Loucy (cell line): ENCODE measurements at regions not wholly inside any gene's neighbourhood (a gene's known extent, or its start where the extent isn't known, plus 50 kb on each side); places are given as distances from the start of the nearest gene placed in this dataset.

Experiments used
- H2AFZ ChIP-seq: fragments of 200-600 bp; sonication (generic); 2 replicates; pipeline ENCODE4 v1.6.0; 2016; ENCODE audit warnings: antibody characterized with exemption, mild to moderate bottlenecking, low read length, moderate library complexity
- H3F3A ChIP-seq: fragments of 200-600 bp; 2 replicates; pipeline ENCODE4 v1.6.0; 2016; ENCODE audit warnings: antibody characterized with exemption, low read depth, mild to moderate bottlenecking
- H3K27me3 ChIP-seq: fragments of 200-600 bp; sonication (generic); 2 replicates; pipeline ENCODE4 v1.6.1; 2014; ENCODE audit warnings: low read length, mild to moderate bottlenecking; ENCODE audit not compliant: insufficient read depth, poor library complexity, severe bottlenecking
- H3K36me3 ChIP-seq: fragments of 200-600 bp; sonication (generic); 2 replicates; pipeline ENCODE4 v1.6.1; 2016; ENCODE audit warnings: low read length; ENCODE audit not compliant: insufficient read depth
- H3K4me1 ChIP-seq: fragments of 200-600 bp; sonication (generic); 2 replicates; pipeline ENCODE4 v1.5.1; 2014; ENCODE audit warnings: low read length, mild to moderate bottlenecking; ENCODE audit not compliant: insufficient read depth, poor library complexity, severe bottlenecking
- H3K4me2 ChIP-seq: fragments of 200-600 bp; sonication (generic); 2 replicates; pipeline ENCODE4 v1.6.0; 2014; ENCODE audit warnings: antibody characterized with exemption, low read length, low read depth, mild to moderate bottlenecking; ENCODE audit not compliant: poor library complexity, severe bottlenecking
- H3K4me3 ChIP-seq: fragments of 200-600 bp; sonication (generic); 2 replicates; pipeline ENCODE4 v1.5.1; 2014; ENCODE audit warnings: low read length, mild to moderate bottlenecking, mixed read lengths; ENCODE audit not compliant: poor library complexity, severe bottlenecking
- H3K79me2 ChIP-seq: fragments of 200-600 bp; sonication (generic); 2 replicates; pipeline ENCODE4 v1.6.1; 2014; ENCODE audit warnings: low read length; ENCODE audit not compliant: insufficient read depth
- H3K9ac ChIP-seq: fragments of 200-600 bp; sonication (generic); 2 replicates; pipeline ENCODE4 v1.6.0; 2014; ENCODE audit warnings: mild to moderate bottlenecking, low read depth, low read length, moderate library complexity; ENCODE audit not compliant: poor library complexity, severe bottlenecking
- H3K9me2 ChIP-seq: fragments of 200-600 bp; sonication (generic); replicated peaks from 2 replicates; pipeline ENCODE4 v1.6.1; 2016; ENCODE audit warnings: low read depth, low read length, mixed read lengths
- H3K9me3 ChIP-seq: fragments of 200-600 bp; sonication (generic); 2 replicates; pipeline ENCODE4 v1.6.1; 2014; ENCODE audit warnings: mild to moderate bottlenecking, antibody characterized with exemption, low read length, low read depth; ENCODE audit not compliant: insufficient read depth
- H4K20me1 ChIP-seq: fragments of 200-600 bp; sonication (generic); 2 replicates; pipeline ENCODE4 v1.6.0; 2014; ENCODE audit warnings: antibody characterized with exemption, low read length, mild to moderate bottlenecking; ENCODE audit not compliant: insufficient read depth, poor library complexity, severe bottlenecking
- CTCF ChIP-seq: fragments of 200-600 bp; sonication (generic); conservative IDR thresholded peaks from 2 replicates; pipeline ENCODE4 v1.5.1; 2014; ENCODE audit warnings: mild to moderate bottlenecking, antibody characterized with exemption, low read length
- EZH2phosphoT487 ChIP-seq: fragments of 200-600 bp; IDR thresholded peaks from 2 replicates; pipeline ENCODE4 v1.6.1; 2018; ENCODE audit warnings: antibody characterized with exemption, mild to moderate bottlenecking, moderate library complexity, borderline replicate concordance

DNA sequence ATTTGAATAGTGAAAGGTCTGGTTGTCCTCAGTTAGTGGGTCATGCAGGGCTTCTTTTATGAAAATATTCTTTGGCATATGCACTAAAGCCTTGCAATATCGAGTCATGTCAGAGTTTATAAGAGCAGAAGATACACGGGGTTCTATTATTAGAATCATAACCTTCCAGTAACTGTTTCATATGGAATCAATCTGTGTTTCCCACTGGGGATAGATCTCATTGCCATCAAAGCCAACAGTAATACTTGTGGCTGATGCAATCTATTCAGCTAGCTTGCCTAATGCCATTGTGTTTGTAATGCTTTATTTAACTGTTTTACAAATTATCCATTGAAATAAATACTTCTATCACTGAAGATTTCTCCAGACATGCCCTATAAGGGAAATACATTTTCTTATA is 746.9 kb upstream of the PCDH9 start:
- H2AFZ ChIP-seq, result no peak overlapping the region
- no peaks in the 10 kb centered on the region for H3F3A ChIP-seq
- H3K9ac ChIP-seq, result no peak overlapping the region
- no peaks in the 10 kb centered on the region for H3K79me2 ChIP-seq
- no peaks in the 10 kb centered on the region for H3K4me1 ChIP-seq
- TF ChIP-seq EZH2phosphoT487 (no peak), CTCF (no peak)
- H3K4me3 ChIP-seq, result no peak overlapping the region
- H3K27me3 ChIP-seq, result no peaks in the 10 kb centered on the region
- H4K20me1 ChIP-seq, result no peaks in the 10 kb centered on the region
- H3K36me3 ChIP-seq, result no peaks in the 10 kb centered on the region
- H3K4me2 ChIP-seq, result no peak overlapping the region
- no peaks in the 10 kb centered on the region for H3K9me2 ChIP-seq
- no peaks in the 10 kb centered on the region for H3K9me3 ChIP-seq

GRCh38 chr13:67971291-67971690 is 741.2 kb upstream of the PCDH9 start:
- no peaks in the 10 kb centered on the region for H3F3A ChIP-seq
- H3K36me3 ChIP-seq, result no peaks in the 10 kb centered on the region
- no peak overlapping the region for H3K9ac ChIP-seq
- H3K9me2 ChIP-seq, result no peaks in the 10 kb centered on the region
- no peaks in the 10 kb centered on the region for H3K79me2 ChIP-seq
- H3K4me1 ChIP-seq, result no peaks in the 10 kb centered on the region
- no peaks in the 10 kb centered on the region for H4K20me1 ChIP-seq
- no peak overlapping the region for H3K4me2 ChIP-seq
- no peaks in the 10 kb centered on the region for H3K9me3 ChIP-seq
- H2AFZ ChIP-seq, result no peak overlapping the region
- no peak overlapping the region for H3K4me3 ChIP-seq
- TF ChIP-seq EZH2phosphoT487 (no peak), CTCF (no peak)
- no peaks in the 10 kb centered on the region for H3K27me3 ChIP-seq

GRCh38 chr13:67967031-67967430 is 736.9 kb upstream of the PCDH9 start:
- Histone ChIP-seq H3K4me3 (no peak overlapping the region), H3K4me2 (no peak overlapping the region), H3K9me3 (no peaks in the 10 kb centered on the region), H3K9me2 (no peaks in the 10 kb centered on the region), H3K79me2 (no peaks in the 10 kb centered on the region), H3K9ac (no peak overlapping the region), H4K20me1 (no peaks in the 10 kb centered on the region), H3K36me3 (no peaks in the 10 kb centered on the region), H3K4me1 (no peaks in the 10 kb centered on the region), H3K27me3 (no peaks in the 10 kb centered on the region), H3F3A (no peaks in the 10 kb centered on the region), H2AFZ (no peak overlapping the region)
- TF ChIP-seq CTCF, result no peak
- TF ChIP-seq EZH2phosphoT487, result no peak
